Natural killer cell treated with Interleukin-12 subunit alpha and Interleukin-12 subunit beta and Interleukin-15 and Interleukin-18, amount 100 ng/mL, for 72 hours (primary cell): ENCODE measurements at regions not wholly inside any gene's neighbourhood (a gene's known extent, or its start where the extent isn't known, plus 50 kb on each side); places are given as distances from the start of the nearest gene placed in this dataset.
"Not testable (repeated sequence)": the region's sequence is repeated elsewhere in the genome, so short reads cannot be mapped to it uniquely, and the experiment has no call there.

Source experiments
- ATAC-seq, 2 donors: fragments of 150-1000 bp; cut with Tn5 transposase in 1 of 2; sonication (Bioruptor Pico), chemical (Tn5 transposase) in 1 of 2; 2 replicates each; pipeline ENCODE4 v1.10.0; 2021
- DNase-seq: peaks from one replicate; pipeline ENCODE4 v3.0.0; 2022; ENCODE audit warnings: low spot score
- H3K27ac Mint-ChIP-seq, 2 donors: 1 replicate in 1 of 2; 2 replicates in 1 of 2; pipeline ENCODE4 v1.8.0; 2022; ENCODE audit warnings: mixed read lengths in 2 of 2, mild to moderate bottlenecking in 1 of 2, moderate library complexity in 1 of 2
- H3K27me3 Mint-ChIP-seq, 2 donors: 1 replicate in 1 of 2; 2 replicates in 1 of 2; pipeline ENCODE4 v1.8.0; 2022; ENCODE audit warnings: mixed read lengths in 2 of 2
- H3K36me3 Mint-ChIP-seq: one replicate; pipeline ENCODE4 v1.8.0; 2022; ENCODE audit warnings: mixed read lengths
- H3K4me1 Mint-ChIP-seq, 2 donors: 1 replicate in 1 of 2; 2 replicates in 1 of 2; pipeline ENCODE4 v1.8.0; 2022; ENCODE audit warnings: low read depth in 2 of 2, mixed read lengths in 2 of 2, mild to moderate bottlenecking in 1 of 2
- H3K4me3 Mint-ChIP-seq: one replicate; pipeline ENCODE4 v1.8.0; 2022; ENCODE audit warnings: mixed read lengths
- H3K9me3 Mint-ChIP-seq: 2 replicates; pipeline ENCODE4 v1.8.0; 2022; ENCODE audit warnings: mixed read lengths

DNA sequence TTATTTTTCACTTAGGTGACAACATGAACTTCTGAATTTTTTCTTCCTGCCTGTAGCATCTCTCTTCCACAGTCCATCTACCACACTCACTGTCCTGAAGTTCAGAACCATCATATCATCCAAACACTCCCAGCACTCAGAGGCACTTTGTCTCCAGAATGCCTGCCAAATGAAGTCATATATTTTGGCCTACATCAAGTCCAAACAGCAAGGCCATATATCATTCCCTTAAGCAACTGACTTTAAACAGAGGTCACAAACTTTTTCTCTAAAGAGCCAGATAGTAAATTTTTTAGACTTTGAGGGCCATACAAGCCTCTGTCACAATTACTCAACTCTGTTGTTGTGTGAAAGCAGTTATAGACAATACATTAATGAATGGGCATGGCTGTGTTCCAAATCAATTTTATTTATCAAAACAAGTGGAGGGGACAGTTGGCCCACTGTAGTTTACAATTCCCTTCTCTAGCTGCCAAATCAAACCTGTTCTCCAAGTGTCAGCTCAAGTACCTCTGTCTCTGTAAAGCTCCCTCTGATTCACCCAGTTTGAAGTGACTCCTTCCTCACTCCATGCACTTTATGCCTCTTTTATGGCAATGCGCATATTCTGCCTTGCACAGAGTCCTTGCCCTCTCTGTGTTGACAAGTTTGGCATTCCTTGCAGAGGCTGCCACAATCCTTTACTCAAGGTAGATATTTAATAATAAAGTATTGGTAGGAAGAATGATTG lies 305.7 kb downstream of the FZD1 start:
- Mint-ChIP-seq H3K27ac (no peak overlapping the region), H3K4me1 (no peaks in the 10 kb centered on the region), H3K4me3 (no peak overlapping the region), H3K27me3 (no peaks in the 10 kb centered on the region), H3K9me3 (peaks cover 11% of the 10 kb centered on the region), H3K36me3 (peaks cover 5% of the 10 kb centered on the region)
- no peak for ATAC-seq
- no peak for DNase-seq

DNA sequence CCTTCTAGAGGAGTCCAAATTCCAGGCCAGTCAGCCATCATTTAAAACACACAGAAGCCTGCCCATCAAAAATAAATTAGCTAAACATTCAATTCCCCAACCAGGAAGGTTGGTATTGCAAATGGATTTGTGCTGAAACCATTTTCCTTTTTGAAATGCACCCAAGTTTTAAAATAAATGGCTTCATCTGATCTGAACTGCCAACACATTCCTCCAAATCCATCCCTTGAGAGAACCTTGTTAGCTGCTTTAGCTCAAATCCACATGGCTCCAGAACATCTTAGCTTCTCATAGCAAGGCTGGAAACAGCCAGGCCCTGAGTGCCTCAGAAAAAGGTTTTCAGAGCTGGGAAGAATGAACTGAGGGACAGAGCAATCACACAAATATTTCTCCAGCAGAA lies 306.3 kb downstream of the FZD1 start:
- ATAC-seq (no peak), DNase-seq (no peak)
- H3K36me3 Mint-ChIP-seq: peaks cover 5% of the 10 kb centered on the region
- H3K27me3 Mint-ChIP-seq: no peaks in the 10 kb centered on the region
- no peak overlapping the region for H3K27ac Mint-ChIP-seq
- no peaks in the 10 kb centered on the region for H3K4me1 Mint-ChIP-seq
- no peak overlapping the region for H3K4me3 Mint-ChIP-seq
- H3K9me3 Mint-ChIP-seq: peaks cover 11% of the 10 kb centered on the region

- no peak for ATAC-seq
- no peak for DNase-seq
- peaks cover 12% of the 10 kb centered on the region for H3K9me3 Mint-ChIP-seq
- H3K27me3 Mint-ChIP-seq: no peaks in the 10 kb centered on the region
- H3K27ac Mint-ChIP-seq: no peak overlapping the region
- H3K36me3 Mint-ChIP-seq: peaks cover 5% of the 10 kb centered on the region
- no peak overlapping the region for H3K4me3 Mint-ChIP-seq
- no peaks in the 10 kb centered on the region for H3K4me1 Mint-ChIP-seq
These were observed 307.4 kb downstream of the FZD1 start for GRCh38 chr7:91571601-91572000.

DNA sequence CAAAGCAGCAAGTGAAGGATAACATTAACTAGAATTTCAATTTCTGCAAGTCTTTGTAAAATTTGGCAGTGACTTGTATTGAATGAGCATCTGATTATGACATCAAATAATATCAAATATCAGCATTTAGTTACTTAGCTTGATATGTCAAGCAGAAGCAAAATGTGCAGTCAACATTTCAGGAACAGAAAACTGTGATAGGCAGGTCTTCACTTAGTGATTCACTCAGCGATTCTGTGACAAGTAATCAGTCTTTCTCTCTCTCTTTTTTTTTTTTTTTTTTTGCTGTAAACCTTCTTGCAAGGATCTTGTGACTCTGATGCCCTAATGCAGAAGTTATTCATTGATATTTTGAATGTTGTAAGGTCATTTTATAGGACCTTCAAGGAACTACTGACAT lies 307.1 kb downstream of the MTERF1 start:
- Mint-ChIP-seq H3K36me3 (peaks cover 5% of the 10 kb centered on the region), H3K4me3 (no peak overlapping the region), H3K4me1 (no peaks in the 10 kb centered on the region), H3K27me3 (no peaks in the 10 kb centered on the region), H3K9me3 (peaks cover 11% of the 10 kb centered on the region), H3K27ac (no peak overlapping the region)
- no peak for ATAC-seq
- no peak for DNase-seq

DNA sequence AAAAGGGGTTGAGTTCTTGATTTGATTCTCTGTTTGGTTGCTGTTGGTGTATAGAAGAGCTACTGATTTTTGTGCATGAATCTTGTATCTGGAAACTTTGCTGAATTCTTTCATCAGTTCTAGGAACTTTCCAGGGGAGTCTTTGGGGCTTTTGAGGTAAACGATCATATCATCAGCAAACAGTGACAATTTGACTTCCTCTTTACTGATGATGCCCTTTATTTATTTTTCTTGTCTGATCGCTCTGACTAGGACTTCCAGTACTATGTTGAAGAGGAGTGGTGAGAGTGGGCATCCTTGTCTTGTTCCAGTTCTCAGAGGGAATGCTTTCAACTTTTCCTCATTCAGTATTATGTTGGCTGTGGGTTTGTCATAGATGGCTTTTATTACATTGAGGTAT lies 304.0 kb downstream of the MTERF1 start:
- H3K4me1 Mint-ChIP-seq, H3K36me3 Mint-ChIP-seq, DNase-seq, H3K9me3 Mint-ChIP-seq, H3K4me3 Mint-ChIP-seq, ATAC-seq, H3K27ac Mint-ChIP-seq, H3K27me3 Mint-ChIP-seq: not testable (repeated sequence)

- no peak overlapping the region for H3K27ac Mint-ChIP-seq
- no peak overlapping the region for H3K4me3 Mint-ChIP-seq
- H3K27me3 Mint-ChIP-seq: no peaks in the 10 kb centered on the region
- DNase-seq (no peak), ATAC-seq (no peak)
- H3K4me1 Mint-ChIP-seq: no peaks in the 10 kb centered on the region
- H3K36me3 Mint-ChIP-seq: peaks cover 10% of the 10 kb centered on the region
- peaks cover 7% of the 10 kb centered on the region for H3K9me3 Mint-ChIP-seq
These were observed 300.7 kb downstream of the MTERF1 start for GRCh38 chr7:91579837-91580236.

DNA sequence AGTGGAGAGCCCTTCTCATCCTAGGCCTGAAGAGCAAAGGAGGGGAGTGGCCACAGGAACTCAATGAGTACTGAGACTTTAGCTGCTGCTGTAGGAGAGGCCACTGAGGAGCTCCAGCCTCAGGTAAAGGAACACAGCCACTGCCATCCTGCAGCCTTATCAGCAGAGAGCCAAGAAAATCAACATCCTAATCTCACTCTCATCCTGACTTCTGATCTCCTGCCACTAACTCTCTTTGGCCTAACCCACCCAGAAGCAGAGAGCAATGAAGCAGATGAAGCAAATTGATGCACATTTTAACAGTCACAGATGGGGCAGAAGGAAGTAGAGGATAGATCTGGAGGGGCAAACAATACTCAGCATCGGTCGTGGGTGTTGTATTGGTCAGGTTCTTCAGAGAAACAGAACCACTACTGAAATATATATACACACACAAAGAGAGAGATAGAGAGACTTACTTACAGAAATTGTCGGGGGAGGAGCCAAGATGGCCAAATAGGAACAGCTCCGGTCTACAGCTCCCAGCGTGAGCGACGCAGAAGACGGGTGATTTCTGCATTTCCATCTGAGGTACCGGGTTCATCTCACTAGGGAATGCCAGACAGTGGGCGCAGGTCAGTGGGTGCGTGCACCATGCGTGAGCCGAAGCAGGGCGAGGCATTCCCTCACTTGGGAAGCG lies 297.6 kb downstream of the MTERF1 start:
- no peak for DNase-seq
- no peak for ATAC-seq
- H3K27me3 Mint-ChIP-seq: no peaks in the 10 kb centered on the region
- peaks cover 3% of the 10 kb centered on the region for H3K9me3 Mint-ChIP-seq
- H3K36me3 Mint-ChIP-seq: peaks cover 10% of the 10 kb centered on the region
- no peak overlapping the region for H3K27ac Mint-ChIP-seq
- no peak overlapping the region for H3K4me3 Mint-ChIP-seq
- no peaks in the 10 kb centered on the region for H3K4me1 Mint-ChIP-seq

GRCh38 chr7:91596287-91596686 lies 284.2 kb downstream of the MTERF1 start:
- DNase-seq (no peak), ATAC-seq (no peak)
- no peak overlapping the region for H3K4me3 Mint-ChIP-seq
- no peaks in the 10 kb centered on the region for H3K4me1 Mint-ChIP-seq
- no peak overlapping the region for H3K27ac Mint-ChIP-seq
- H3K9me3 Mint-ChIP-seq: peaks cover 21% of the 10 kb centered on the region
- no peaks in the 10 kb centered on the region for H3K27me3 Mint-ChIP-seq
- H3K36me3 Mint-ChIP-seq: peaks cover 11% of the 10 kb centered on the region

DNA sequence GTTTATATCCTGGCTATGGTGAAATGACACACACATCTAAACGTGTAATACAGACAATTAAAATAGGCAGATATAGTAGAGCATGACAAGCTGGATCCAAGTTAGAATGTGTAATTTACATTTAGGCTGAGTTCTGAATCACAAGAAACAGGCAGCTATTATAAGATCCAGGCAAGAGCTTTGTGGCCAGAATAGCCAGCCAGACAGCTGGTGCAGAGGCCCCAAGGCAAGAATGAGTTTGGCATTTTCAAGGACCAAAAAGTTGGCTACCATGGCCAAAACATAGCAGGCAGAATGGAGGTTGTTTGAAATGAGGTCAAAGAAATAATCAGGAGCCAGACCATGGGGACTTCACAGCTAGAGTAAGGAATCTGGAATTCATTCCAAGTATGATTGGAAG lies 281.7 kb downstream of the MTERF1 start:
- H3K36me3 Mint-ChIP-seq: no peaks in the 10 kb centered on the region
- H3K4me1 Mint-ChIP-seq: no peaks in the 10 kb centered on the region
- DNase-seq: no peak
- H3K9me3 Mint-ChIP-seq: peaks cover 9% of the 10 kb centered on the region
- no peak for ATAC-seq
- H3K4me3 Mint-ChIP-seq: no peak overlapping the region
- H3K27me3 Mint-ChIP-seq: no peaks in the 10 kb centered on the region
- no peak overlapping the region for H3K27ac Mint-ChIP-seq

DNA sequence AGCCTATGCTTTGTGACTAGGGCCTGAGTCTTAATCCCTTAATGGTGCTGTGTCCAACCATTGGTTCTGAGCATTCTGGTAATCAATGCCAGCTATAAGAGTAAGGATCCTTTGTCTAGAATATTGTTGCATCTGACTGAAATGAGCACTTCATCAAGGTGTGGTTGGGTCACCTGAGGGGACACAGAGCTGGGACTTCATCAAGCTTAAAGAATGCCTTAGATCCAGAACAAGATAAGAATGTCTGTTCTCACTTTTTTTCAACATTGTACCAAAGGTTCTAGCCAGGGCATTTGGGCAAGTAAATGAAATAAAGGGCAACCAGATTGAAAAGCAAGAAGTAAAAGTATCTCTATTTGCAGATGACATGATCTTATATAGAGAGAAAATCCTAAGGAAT lies 280.4 kb downstream of the MTERF1 start:
- Mint-ChIP-seq H3K27ac (no peak overlapping the region), H3K36me3 (no peaks in the 10 kb centered on the region), H3K4me1 (no peaks in the 10 kb centered on the region), H3K4me3 (no peak overlapping the region), H3K27me3 (no peaks in the 10 kb centered on the region), H3K9me3 (peaks cover 9% of the 10 kb centered on the region)
- ATAC-seq: no peak
- DNase-seq: no peak

DNA sequence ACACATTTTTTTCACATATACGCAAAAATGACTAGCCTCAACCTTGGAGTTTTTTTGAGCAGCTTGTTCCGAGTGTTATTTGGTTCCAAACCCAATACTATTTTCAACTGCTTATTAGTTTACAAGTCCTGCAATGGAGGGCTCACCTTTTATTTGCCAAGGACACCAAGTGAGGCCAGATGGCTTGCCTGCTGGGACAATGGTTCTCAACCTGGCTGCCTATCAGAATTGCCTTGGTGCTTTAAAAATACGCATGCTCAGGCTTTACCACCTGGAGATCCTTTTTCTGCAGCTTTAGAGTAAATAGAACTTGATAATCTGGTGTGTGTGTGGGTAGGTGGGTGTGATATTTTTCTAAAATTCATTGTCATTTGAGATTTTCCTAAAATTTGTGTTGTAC lies 276.8 kb downstream of the MTERF1 start:
- Mint-ChIP-seq H3K36me3 (no peaks in the 10 kb centered on the region), H3K27me3 (no peaks in the 10 kb centered on the region), H3K27ac (no peak overlapping the region), H3K4me3 (no peak overlapping the region), H3K4me1 (no peaks in the 10 kb centered on the region), H3K9me3 (peaks cover 10% of the 10 kb centered on the region)
- DNase-seq (no peak), ATAC-seq (no peak)

- H3K27ac Mint-ChIP-seq: no peak overlapping the region
- no peaks in the 10 kb centered on the region for H3K36me3 Mint-ChIP-seq
- ATAC-seq (no peak), DNase-seq (no peak)
- H3K27me3 Mint-ChIP-seq: no peaks in the 10 kb centered on the region
- H3K9me3 Mint-ChIP-seq: peaks cover 6% of the 10 kb centered on the region
- no peak overlapping the region for H3K4me3 Mint-ChIP-seq
- no peaks in the 10 kb centered on the region for H3K4me1 Mint-ChIP-seq
These were observed 271.9 kb downstream of the MTERF1 start for GRCh38 chr7:91608606-91609005.

DNA sequence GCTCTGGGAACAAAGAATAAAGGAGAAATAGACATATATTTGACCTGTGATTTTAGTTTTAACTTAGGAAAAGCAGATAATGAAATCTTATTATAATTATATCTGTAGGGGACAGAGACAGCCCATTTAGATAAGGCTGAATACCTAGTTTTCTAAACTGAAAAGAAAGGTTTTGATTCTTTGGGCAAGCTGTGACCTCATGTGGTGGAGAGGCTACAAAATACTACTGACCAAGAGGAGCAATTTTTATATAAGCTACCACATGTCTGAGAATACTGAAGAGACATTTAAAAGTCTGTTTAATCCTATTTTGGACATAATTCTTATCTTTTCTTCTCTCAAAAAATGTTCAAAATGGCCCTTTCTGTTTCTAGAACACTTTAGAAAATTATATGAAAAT lies 271.0 kb downstream of the MTERF1 start:
- no peak overlapping the region for H3K4me3 Mint-ChIP-seq
- no peak for ATAC-seq
- H3K9me3 Mint-ChIP-seq: peaks cover 6% of the 10 kb centered on the region
- no peaks in the 10 kb centered on the region for H3K4me1 Mint-ChIP-seq
- H3K27me3 Mint-ChIP-seq: no peaks in the 10 kb centered on the region
- no peak overlapping the region for H3K27ac Mint-ChIP-seq
- no peaks in the 10 kb centered on the region for H3K36me3 Mint-ChIP-seq
- DNase-seq: no peak

DNA sequence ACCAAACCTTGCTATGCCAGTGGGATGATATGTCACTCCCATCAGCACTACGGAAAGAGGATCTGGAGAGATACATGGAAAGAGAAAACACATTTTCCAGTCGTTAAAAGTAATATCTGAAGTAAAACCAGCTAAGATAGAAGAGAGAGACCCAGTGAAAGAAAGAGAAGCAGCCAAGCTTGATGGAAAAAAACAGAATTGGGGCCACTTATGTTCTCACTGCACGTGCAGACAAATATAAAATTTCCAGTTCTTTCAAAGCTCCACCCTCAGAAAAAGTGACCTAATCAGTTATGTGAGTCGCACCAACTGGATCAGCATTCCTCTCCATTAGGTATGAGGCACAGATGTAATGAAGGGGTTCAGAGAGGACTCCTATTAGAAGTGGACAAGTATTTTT lies 266.1 kb downstream of the MTERF1 start:
- no peak overlapping the region for H3K4me3 Mint-ChIP-seq
- DNase-seq (no peak), ATAC-seq (no peak)
- no peaks in the 10 kb centered on the region for H3K27me3 Mint-ChIP-seq
- H3K27ac Mint-ChIP-seq: no peak overlapping the region
- no peaks in the 10 kb centered on the region for H3K4me1 Mint-ChIP-seq
- peaks cover 3% of the 10 kb centered on the region for H3K9me3 Mint-ChIP-seq
- H3K36me3 Mint-ChIP-seq: no peaks in the 10 kb centered on the region
